ENCODE measurements at regions not wholly inside any gene's neighbourhood (a gene's known extent, or its start where the extent isn't known, plus 50 kb on each side); places are given as distances from the start of the nearest gene placed in this dataset.

GRCh38 chr3:21017115-21017852, 733.7 kb downstream of the ZNF385D start:
- TF ChIP-seq CTCF (IDR thresholded peaks at IDR 0.05): no peak
- no peak for TF ChIP-seq EP300 (IDR thresholded peaks at IDR 0.05)
- TF ChIP-seq POLR2A (IDR thresholded peaks at IDR 0.05): no peak
